ENCODE measurements at regions not wholly inside any gene's neighbourhood (a gene's known extent, or its start where the extent isn't known, plus 50 kb on each side); places are given as distances from the start of the nearest gene placed in this dataset.

DNA sequence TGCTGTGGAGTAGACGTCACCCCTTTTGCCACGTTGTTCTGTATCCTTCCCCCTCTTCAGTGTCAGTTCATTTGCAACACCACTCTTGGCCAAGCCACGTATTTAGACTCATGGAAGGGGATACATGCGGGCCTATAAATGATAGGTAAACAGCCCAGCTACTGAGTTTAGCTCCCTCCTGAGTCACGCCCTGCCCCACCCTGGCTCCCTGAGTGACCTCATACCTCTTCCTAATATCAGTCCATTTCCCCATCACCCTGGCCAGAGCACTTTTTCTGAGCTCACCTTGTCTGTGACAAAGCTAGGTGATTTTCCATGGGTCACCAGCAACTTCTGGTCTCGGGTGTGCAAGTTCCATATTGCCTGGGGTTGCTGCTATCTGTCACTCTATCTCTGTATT, 147.2 kb upstream of the MAF start:
- no peak for TF ChIP-seq EZH2phosphoT487 (conservative IDR thresholded peaks at IDR 0.05; ENCODE audit: low read length)
- TF ChIP-seq, protein P1, sequence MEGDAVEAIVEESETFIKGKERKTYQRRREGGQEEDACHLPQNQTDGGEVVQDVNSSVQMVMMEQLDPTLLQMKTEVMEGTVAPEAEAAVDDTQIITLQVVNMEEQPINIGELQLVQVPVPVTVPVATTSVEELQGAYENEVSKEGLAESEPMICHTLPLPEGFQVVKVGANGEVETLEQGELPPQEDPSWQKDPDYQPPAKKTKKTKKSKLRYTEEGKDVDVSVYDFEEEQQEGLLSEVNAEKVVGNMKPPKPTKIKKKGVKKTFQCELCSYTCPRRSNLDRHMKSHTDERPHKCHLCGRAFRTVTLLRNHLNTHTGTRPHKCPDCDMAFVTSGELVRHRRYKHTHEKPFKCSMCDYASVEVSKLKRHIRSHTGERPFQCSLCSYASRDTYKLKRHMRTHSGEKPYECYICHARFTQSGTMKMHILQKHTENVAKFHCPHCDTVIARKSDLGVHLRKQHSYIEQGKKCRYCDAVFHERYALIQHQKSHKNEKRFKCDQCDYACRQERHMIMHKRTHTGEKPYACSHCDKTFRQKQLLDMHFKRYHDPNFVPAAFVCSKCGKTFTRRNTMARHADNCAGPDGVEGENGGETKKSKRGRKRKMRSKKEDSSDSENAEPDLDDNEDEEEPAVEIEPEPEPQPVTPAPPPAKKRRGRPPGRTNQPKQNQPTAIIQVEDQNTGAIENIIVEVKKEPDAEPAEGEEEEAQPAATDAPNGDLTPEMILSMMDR (IDR thresholded peaks at IDR 0.05; ENCODE audit: insufficient read depth, low read length, poor library complexity, severe bottlenecking), result no peak
- Histone ChIP-seq H3K9ac (ENCODE audit: low read length) (no peak overlapping the region), H4K20me1 (ENCODE audit: low read depth, low read length) (no peaks in the 10 kb centered on the region), H3K27me3 (ENCODE audit: low read length) (no peaks in the 10 kb centered on the region), H3K36me3 (ENCODE audit: low read length) (no peaks in the 10 kb centered on the region), H3F3A (ENCODE audit: insufficient read depth) (no peaks in the 10 kb centered on the region), H3K4me3 (ENCODE audit: insufficient read depth, low read length, poor library complexity, severe bottlenecking) (no peak overlapping the region), H3K27ac (ENCODE audit: low read depth, low read length) (no peak overlapping the region), H3K9me3 (ENCODE audit: insufficient read depth, low read length) (no peaks in the 10 kb centered on the region), H3K9me2 (replicated peaks; ENCODE audit: insufficient read depth, low read length) (no peaks in the 10 kb centered on the region), H3K4me2 (ENCODE audit: low read depth, low read length, poor library complexity, severe bottlenecking) (no peak overlapping the region), H3K79me2 (ENCODE audit: insufficient read depth, low read length) (no peaks in the 10 kb centered on the region), H2AFZ (ENCODE audit: low read depth, low read length, severe bottlenecking) (no peak overlapping the region)

DNA sequence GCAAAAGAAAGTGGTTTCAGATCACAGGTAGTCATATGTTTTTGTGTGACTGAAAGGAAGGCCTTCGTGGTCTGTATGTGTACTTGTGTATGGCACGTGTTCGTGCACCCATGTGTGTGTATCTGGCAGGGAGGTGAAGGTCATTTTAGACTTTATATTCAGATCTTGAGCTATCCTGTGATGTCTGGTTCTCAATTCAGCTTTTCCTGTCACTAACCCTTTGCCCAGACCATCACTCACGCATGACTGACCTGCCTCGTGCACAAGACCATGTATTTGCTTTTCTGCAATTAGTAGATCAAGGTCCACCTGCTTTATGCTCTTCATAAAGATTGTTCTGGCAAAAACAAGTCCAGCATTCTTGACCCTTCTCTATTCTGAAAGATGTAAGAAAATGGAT, 139.7 kb upstream of the MAF start:
- no peaks in the 10 kb centered on the region for H4K20me1 ChIP-seq (ENCODE audit: low read depth, low read length)
- H3K27ac ChIP-seq (ENCODE audit: low read depth, low read length), result no peak overlapping the region
- no peaks in the 10 kb centered on the region for H3K27me3 ChIP-seq (ENCODE audit: low read length)
- H3K4me2 ChIP-seq (ENCODE audit: low read depth, low read length, poor library complexity, severe bottlenecking), result no peak overlapping the region
- no peak overlapping the region for H3K4me3 ChIP-seq (ENCODE audit: insufficient read depth, low read length, poor library complexity, severe bottlenecking)
- H3K9ac ChIP-seq (ENCODE audit: low read length), result no peak overlapping the region
- H3K9me2 ChIP-seq (replicated peaks; ENCODE audit: insufficient read depth, low read length), result no peaks in the 10 kb centered on the region
- no peak overlapping the region for H2AFZ ChIP-seq (ENCODE audit: low read depth, low read length, severe bottlenecking)
- no peaks in the 10 kb centered on the region for H3F3A ChIP-seq (ENCODE audit: insufficient read depth)
- H3K36me3 ChIP-seq (ENCODE audit: low read length), result no peaks in the 10 kb centered on the region
- H3K79me2 ChIP-seq (ENCODE audit: insufficient read depth, low read length), result no peaks in the 10 kb centered on the region
- TF ChIP-seq, protein P1 (IDR thresholded peaks at IDR 0.05; ENCODE audit: insufficient read depth, low read length, poor library complexity, severe bottlenecking), result no peak
- TF ChIP-seq EZH2phosphoT487 (conservative IDR thresholded peaks at IDR 0.05; ENCODE audit: low read length), result no peak
- no peaks in the 10 kb centered on the region for H3K9me3 ChIP-seq (ENCODE audit: insufficient read depth, low read length)

DNA sequence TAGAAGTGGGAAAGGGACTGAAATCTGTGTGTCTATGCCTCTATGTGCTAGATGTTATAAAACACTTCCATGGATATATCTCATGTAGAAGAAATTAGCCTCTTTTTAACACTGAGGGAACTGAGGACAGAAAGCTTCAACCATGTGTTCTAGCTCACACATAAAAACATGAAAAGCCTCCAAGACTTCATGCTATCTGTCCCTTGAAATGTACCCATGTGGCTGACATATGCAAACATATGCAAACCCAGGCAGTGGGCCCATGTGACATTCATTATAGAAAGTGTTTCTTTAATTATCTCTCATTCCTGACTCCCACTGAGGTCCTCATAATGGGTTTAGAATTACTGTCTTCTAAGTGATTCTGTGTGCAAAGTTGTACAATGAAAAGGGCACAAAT, 134.7 kb upstream of the MAF start:
- H3F3A ChIP-seq (ENCODE audit: insufficient read depth), result no peaks in the 10 kb centered on the region
- H3K4me3 ChIP-seq (ENCODE audit: insufficient read depth, low read length, poor library complexity, severe bottlenecking), result no peak overlapping the region
- H4K20me1 ChIP-seq (ENCODE audit: low read depth, low read length), result no peaks in the 10 kb centered on the region
- H2AFZ ChIP-seq (ENCODE audit: low read depth, low read length, severe bottlenecking), result no peak overlapping the region
- no peaks in the 10 kb centered on the region for H3K27me3 ChIP-seq (ENCODE audit: low read length)
- H3K36me3 ChIP-seq (ENCODE audit: low read length), result no peaks in the 10 kb centered on the region
- H3K9me2 ChIP-seq (replicated peaks; ENCODE audit: insufficient read depth, low read length), result no peaks in the 10 kb centered on the region
- H3K27ac ChIP-seq (ENCODE audit: low read depth, low read length), result no peak overlapping the region
- no peak overlapping the region for H3K9ac ChIP-seq (ENCODE audit: low read length)
- no peak overlapping the region for H3K4me2 ChIP-seq (ENCODE audit: low read depth, low read length, poor library complexity, severe bottlenecking)
- no peaks in the 10 kb centered on the region for H3K79me2 ChIP-seq (ENCODE audit: insufficient read depth, low read length)
- H3K9me3 ChIP-seq (ENCODE audit: insufficient read depth, low read length), result no peaks in the 10 kb centered on the region
- TF ChIP-seq EZH2phosphoT487 (conservative IDR thresholded peaks at IDR 0.05; ENCODE audit: low read length), result no peak
- TF ChIP-seq, protein P1 (IDR thresholded peaks at IDR 0.05; ENCODE audit: insufficient read depth, low read length, poor library complexity, severe bottlenecking), result no peak

DNA sequence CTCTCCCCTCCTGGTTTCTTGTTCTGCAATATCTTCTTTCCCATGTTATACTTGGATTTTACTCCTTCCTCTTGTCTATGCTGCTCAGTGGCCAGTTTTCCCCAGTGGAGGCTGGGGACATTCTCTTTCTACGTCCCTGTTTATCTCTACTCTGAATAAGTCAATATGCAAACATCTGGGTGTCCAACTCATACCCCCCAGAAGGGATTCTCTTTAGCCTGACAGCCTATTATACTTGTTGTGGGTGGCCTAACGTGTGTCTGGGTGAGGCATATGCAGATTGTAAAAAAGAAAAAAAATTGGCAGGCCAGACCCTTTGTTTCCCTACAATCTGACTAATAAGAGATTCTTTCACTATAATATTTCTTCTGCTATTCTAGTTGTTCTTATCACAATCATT, 134.2 kb upstream of the MAF start:
- H3K79me2 ChIP-seq (ENCODE audit: insufficient read depth, low read length), result no peaks in the 10 kb centered on the region
- no peaks in the 10 kb centered on the region for H3K36me3 ChIP-seq (ENCODE audit: low read length)
- no peak overlapping the region for H2AFZ ChIP-seq (ENCODE audit: low read depth, low read length, severe bottlenecking)
- no peaks in the 10 kb centered on the region for H3F3A ChIP-seq (ENCODE audit: insufficient read depth)
- no peak overlapping the region for H3K27ac ChIP-seq (ENCODE audit: low read depth, low read length)
- no peaks in the 10 kb centered on the region for H3K27me3 ChIP-seq (ENCODE audit: low read length)
- no peak overlapping the region for H3K9ac ChIP-seq (ENCODE audit: low read length)
- no peak overlapping the region for H3K4me2 ChIP-seq (ENCODE audit: low read depth, low read length, poor library complexity, severe bottlenecking)
- H3K9me3 ChIP-seq (ENCODE audit: insufficient read depth, low read length), result no peaks in the 10 kb centered on the region
- no peaks in the 10 kb centered on the region for H3K9me2 ChIP-seq (replicated peaks; ENCODE audit: insufficient read depth, low read length)
- no peak for TF ChIP-seq EZH2phosphoT487 (conservative IDR thresholded peaks at IDR 0.05; ENCODE audit: low read length)
- TF ChIP-seq, protein P1 (IDR thresholded peaks at IDR 0.05; ENCODE audit: insufficient read depth, low read length, poor library complexity, severe bottlenecking), result no peak
- H3K4me3 ChIP-seq (ENCODE audit: insufficient read depth, low read length, poor library complexity, severe bottlenecking), result no peak overlapping the region
- H4K20me1 ChIP-seq (ENCODE audit: low read depth, low read length), result no peaks in the 10 kb centered on the region

Data from SU-DHL-6 (cell line).